HAP-1 (cell line): ENCODE measurements at regions not wholly inside any gene's neighbourhood (a gene's known extent, or its start where the extent isn't known, plus 50 kb on each side); places are given as distances from the start of the nearest gene placed in this dataset.

Experiments
- DNase-seq, 2 experiments: peaks; one replicate each; pipeline ENCODE4 v3.0.0-alpha.2; 2016 to 2020; ENCODE audit warnings: low spot score in 2 of 2
- H3K27me3 ChIP-seq: fragments of 250-450 bp; sonication (Bioruptor Pico); 2 replicates; pipeline ENCODE4 v1.5.1; 2020; ENCODE audit warnings: low read depth, mild to moderate bottlenecking, moderate library complexity
- H3K36me3 ChIP-seq: fragments of 250-450 bp; sonication (Bioruptor Pico); replicated peaks from 2 replicates; pipeline ENCODE4 v1.5.1; 2020; ENCODE audit warnings: mild to moderate bottlenecking
- H3K4me1 ChIP-seq: fragments of 250-450 bp; sonication (Bioruptor Pico); 2 replicates; pipeline ENCODE4 v1.5.1; 2020; ENCODE audit warnings: mild to moderate bottlenecking
- H3K4me3 ChIP-seq: fragments of 250-450 bp; sonication (Bioruptor Pico); 2 replicates; pipeline ENCODE4 v1.5.1; 2020; ENCODE audit warnings: mild to moderate bottlenecking, moderate library complexity
- H3K9me3 ChIP-seq: fragments of 250-450 bp; sonication (Bioruptor Pico); 2 replicates; pipeline ENCODE4 v1.5.1; 2020; ENCODE audit warnings: mild to moderate bottlenecking, moderate library complexity
- in situ Hi-C: fragments of 300-500 bp; cut with MboI; formaldehyde crosslinking; loops from 3 replicates; pipeline ENCODE4 v1.14.3; 2020; ENCODE audit warnings: low sequenced_read_pairs, inconsistent platforms, mixed read lengths

GRCh38 chr6:21741221-21742109 is 147.9 kb downstream of the SOX4 start:
- H3K27me3 ChIP-seq, result no peaks in the 10 kb centered on the region
- peak; percentile 77 to 96 for DNase-seq
- no peaks in the 10 kb centered on the region for H3K36me3 ChIP-seq
- H3K4me3 ChIP-seq, result no peak overlapping the region
- in situ Hi-C loops, result no loop called here
- H3K4me1 ChIP-seq, result peaks cover 29% of the 10 kb centered on the region
- no peaks in the 10 kb centered on the region for H3K9me3 ChIP-seq

DNA sequence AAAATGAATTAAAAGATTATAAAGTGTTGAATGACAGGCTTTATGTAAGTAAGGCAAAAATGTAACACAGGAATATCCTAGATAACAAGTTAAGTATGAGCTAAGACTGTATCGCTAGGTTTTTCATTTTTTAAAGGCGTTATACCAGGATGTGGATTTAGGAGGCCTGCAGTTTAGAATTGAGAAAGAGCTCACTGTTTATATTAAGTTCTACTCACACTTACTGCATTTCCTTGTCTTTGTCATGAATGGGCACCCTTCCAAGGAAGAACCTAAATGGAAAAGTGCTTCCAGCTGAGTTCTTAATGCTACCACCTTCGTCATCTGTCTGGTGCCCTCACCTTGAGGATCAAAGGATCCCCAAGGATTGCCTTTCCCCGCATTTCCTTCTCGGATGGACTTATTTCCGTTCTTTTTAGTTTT is 148.7 kb downstream of the SOX4 start:
- Histone ChIP-seq H3K4me3 (no peak overlapping the region), H3K4me1 (peaks cover 35% of the 10 kb centered on the region), H3K9me3 (no peaks in the 10 kb centered on the region), H3K27me3 (no peaks in the 10 kb centered on the region), H3K36me3 (no peaks in the 10 kb centered on the region)
- in situ Hi-C loops, result no loop called here
- DNase-seq, result peak in 1 of 2 experiments; percentile 23

GRCh38 chr6:21744331-21744730 is 150.8 kb downstream of the SOX4 start:
- DNase-seq, result no peak
- peaks cover 56% of the 10 kb centered on the region for H3K4me1 ChIP-seq
- no peaks in the 10 kb centered on the region for H3K27me3 ChIP-seq
- H3K9me3 ChIP-seq, result no peaks in the 10 kb centered on the region
- no peak overlapping the region for H3K4me3 ChIP-seq
- H3K36me3 ChIP-seq, result no peaks in the 10 kb centered on the region
- in situ Hi-C loops, result no loop called here

GRCh38 chr6:21745543-21746337 is 152.2 kb downstream of the SOX4 start:
- DNase-seq, result no peak

DNA sequence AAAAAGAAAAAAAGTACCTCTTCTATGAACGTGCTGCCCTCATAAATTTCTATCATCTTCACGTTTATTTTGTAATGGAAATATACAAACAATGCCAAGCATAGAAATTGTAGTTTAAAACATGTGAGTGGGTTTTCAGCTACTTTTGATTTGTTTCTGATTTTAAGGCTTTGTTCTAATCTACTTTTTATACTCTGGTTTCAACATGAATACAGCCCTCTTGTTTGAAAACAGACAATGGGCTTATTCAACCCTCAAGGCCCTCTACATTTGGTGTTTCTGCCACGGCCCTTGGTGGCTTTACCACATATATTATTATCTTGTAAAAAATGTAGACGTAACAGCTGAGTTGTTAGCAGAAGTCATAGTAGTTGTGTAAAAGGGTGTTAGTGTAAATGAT is 153.9 kb downstream of the SOX4 start:
- Histone ChIP-seq H3K27me3 (no peaks in the 10 kb centered on the region), H3K9me3 (no peaks in the 10 kb centered on the region), H3K4me1 (peaks cover 51% of the 10 kb centered on the region), H3K36me3 (no peaks in the 10 kb centered on the region), H3K4me3 (no peak overlapping the region)
- peak; percentile 44 to 77 for DNase-seq
- in situ Hi-C loops, result no loop called here

More at GRCh38 chr6:21745543-21746337, 152.2 kb downstream of the SOX4 start:
- Histone ChIP-seq H3K4me3 (no peak overlapping the region), H3K4me1 (peaks cover 54% of the 10 kb centered on the region), H3K9me3 (no peaks in the 10 kb centered on the region), H3K36me3 (no peaks in the 10 kb centered on the region), H3K27me3 (no peaks in the 10 kb centered on the region)
- in situ Hi-C loops, result no loop called here

DNA sequence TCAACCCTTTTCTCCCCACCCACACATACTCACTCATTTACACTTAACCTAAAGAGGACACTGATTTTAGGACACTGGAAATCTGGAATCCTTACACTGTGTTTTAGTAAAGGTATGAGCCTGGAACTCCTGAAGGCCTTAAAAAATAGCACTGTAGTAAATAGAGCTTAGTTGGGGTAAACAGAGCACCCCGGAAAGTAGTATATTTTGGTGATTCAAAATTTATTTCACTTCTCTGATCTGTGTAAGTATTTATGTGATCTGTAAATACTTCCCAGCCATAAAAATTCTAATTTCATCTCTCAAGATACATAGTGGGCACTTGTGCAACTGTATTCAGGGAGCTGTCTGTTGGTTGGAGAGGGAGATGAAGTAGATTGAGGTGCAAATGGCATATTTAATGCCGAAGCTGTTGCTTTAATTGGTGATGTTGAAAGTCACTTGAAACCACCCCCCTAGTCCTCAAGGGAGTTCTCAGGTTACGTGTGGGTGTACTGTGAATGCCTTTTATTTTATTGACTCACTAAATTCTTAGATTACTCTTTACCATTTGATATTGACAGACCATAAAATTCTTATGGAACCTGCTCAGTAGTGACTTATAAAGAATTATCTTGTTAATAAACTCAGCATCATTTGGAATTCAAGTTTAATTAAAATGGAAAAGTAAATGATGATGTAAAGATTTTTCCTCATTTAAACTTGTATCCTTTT is 154.9 kb downstream of the SOX4 start:
- H3K4me1 ChIP-seq, result peaks cover 56% of the 10 kb centered on the region

GRCh38 chr6:21749754-21750153 is 156.2 kb downstream of the SOX4 start:
- H3K4me3 ChIP-seq, result no peak overlapping the region
- in situ Hi-C loops, result no loop called here
- peaks cover 69% of the 10 kb centered on the region for H3K4me1 ChIP-seq
- no peaks in the 10 kb centered on the region for H3K27me3 ChIP-seq
- peak; percentile 60 to 91 for DNase-seq
- H3K36me3 ChIP-seq, result no peaks in the 10 kb centered on the region
- no peaks in the 10 kb centered on the region for H3K9me3 ChIP-seq

More for the DNA sequence above, 154.9 kb downstream of the SOX4 start:
- Histone ChIP-seq H3K4me3 (no peak overlapping the region), H3K9me3 (no peaks in the 10 kb centered on the region), H3K36me3 (no peaks in the 10 kb centered on the region), H3K27me3 (no peaks in the 10 kb centered on the region)
- peak; percentile 63 to 77 for DNase-seq
- in situ Hi-C loops, result no loop called here

DNA sequence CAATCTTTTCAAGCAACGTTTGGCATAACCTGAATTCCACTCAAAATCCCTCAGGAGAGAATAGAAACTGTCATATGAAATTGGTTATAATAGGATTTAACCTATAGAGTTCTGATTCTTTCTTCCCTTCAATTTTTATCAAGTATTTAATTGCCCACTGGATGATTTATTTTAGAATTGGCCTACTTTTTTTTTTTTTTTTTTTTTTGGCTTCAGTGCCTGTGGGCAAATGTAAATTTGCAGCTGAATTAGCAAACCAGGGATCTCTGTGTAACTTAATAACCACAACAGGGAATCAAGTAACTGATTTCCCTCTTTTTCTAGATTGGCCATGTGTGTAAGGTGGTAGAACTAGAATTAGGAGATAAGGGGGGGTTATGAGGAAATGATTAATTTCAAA is 157.0 kb downstream of the SOX4 start:
- DNase-seq, result no peak
- Histone ChIP-seq H3K4me1 (peaks cover 70% of the 10 kb centered on the region), H3K4me3 (no peak overlapping the region), H3K9me3 (no peaks in the 10 kb centered on the region), H3K27me3 (no peaks in the 10 kb centered on the region), H3K36me3 (no peaks in the 10 kb centered on the region)
- in situ Hi-C loops, result no loop called here

DNA sequence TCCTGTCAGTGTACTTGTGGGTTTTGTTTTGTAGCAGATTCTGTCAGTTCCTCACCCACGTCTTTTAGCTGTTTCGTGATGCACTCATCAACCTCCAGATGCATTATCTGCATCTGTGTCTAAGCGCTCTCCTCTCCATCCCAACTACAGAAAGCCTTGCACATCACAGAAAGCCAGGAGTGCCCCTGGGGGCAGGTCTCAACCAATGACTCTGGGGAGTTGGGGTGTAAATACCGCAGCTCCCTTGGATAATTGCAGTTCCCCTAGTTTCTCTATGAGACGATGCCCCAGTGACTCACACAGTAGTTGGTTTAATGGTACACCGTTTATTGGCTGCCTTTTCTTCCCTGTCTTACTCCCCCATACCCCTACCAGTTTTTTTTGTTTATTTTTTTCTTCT is 158.1 kb downstream of the SOX4 start:
- peaks cover 70% of the 10 kb centered on the region for H3K4me1 ChIP-seq

GRCh38 chr6:21752054-21752811 is 158.7 kb downstream of the SOX4 start:
- in situ Hi-C loops, result no loop called here
- Histone ChIP-seq H3K36me3 (no peaks in the 10 kb centered on the region), H3K4me3 (no peak overlapping the region), H3K9me3 (no peaks in the 10 kb centered on the region), H3K27me3 (no peaks in the 10 kb centered on the region), H3K4me1 (peaks cover 64% of the 10 kb centered on the region)
- no peak for DNase-seq

More for the DNA sequence above, 158.1 kb downstream of the SOX4 start:
- in situ Hi-C loops, result no loop called here
- Histone ChIP-seq H3K4me3 (no peak overlapping the region), H3K27me3 (no peaks in the 10 kb centered on the region), H3K36me3 (no peaks in the 10 kb centered on the region), H3K9me3 (no peaks in the 10 kb centered on the region)
- DNase-seq, result no peak

DNA sequence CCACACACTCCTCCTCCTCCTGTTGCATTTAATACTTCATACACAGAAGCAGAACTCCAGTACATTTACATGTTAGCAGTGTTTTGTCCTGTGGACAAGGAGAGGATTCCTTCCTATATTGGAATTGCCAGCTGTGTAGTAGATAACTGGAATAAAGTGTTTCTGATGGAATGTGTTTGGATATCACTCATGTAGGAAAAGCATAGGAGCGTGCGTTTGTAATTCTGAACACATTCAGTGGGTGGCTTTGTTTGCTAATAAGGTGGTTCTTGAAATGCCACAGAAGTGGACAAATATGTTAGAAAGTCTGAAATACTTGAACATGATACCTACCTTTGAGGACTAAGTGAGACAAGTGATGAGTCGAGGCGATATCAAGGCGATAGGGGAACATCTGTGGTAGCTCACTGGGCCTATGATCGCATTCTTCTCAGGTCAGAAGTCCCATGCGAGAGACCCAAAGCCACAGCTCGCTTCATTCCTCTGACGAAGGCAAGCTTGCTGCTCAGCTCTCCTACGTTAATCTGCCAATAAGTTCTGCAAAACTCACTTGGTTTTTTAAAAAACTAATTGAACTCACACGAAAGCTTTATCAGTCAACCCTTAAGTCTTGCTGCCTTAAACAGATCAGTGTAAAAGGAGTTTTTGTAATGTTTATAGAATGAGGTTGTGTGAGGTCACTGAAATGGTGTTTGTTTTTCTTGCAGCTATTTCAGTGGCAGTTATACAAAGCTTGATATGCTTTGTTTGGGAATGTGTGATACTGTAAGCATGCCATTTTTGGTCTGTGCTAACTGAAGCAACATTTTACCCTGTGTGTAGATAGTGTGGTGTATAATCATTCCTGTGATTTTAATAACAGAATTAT is 159.9 kb downstream of the SOX4 start:
- Histone ChIP-seq H3K4me3 (no peak overlapping the region), H3K4me1 (peaks cover 51% of the 10 kb centered on the region), H3K27me3 (no peaks in the 10 kb centered on the region), H3K36me3 (no peaks in the 10 kb centered on the region), H3K9me3 (no peaks in the 10 kb centered on the region)
- DNase-seq, result peak; percentile 60 to 66
- in situ Hi-C loops, result no loop called here

- no peak for DNase-seq
- Histone ChIP-seq H3K4me1 (peaks cover 39% of the 10 kb centered on the region), H3K36me3 (no peaks in the 10 kb centered on the region), H3K4me3 (no peak overlapping the region), H3K9me3 (no peaks in the 10 kb centered on the region), H3K27me3 (no peaks in the 10 kb centered on the region)
- in situ Hi-C loops, result no loop called here
These were observed 161.3 kb downstream of the SOX4 start for GRCh38 chr6:21754891-21755290.
